Left ventricle myocardium inferior (tissue), 1 donor: ENCODE measurements at regions not wholly inside any gene's neighbourhood (a gene's known extent, or its start where the extent isn't known, plus 50 kb on each side); places are given as distances from the start of the nearest gene placed in this dataset.

Experiments used
- DNase-seq: peaks from one replicate; pipeline ENCODE4 v3.0.0-alpha.2; 2020
- H3K27ac ChIP-seq: fragments of 200-600 bp; replicated peaks from 2 replicates; pipeline ENCODE4 v1.8.0; 2021
- H3K27me3 ChIP-seq: fragments of 200-600 bp; 2 replicates; pipeline ENCODE4 v1.8.0; 2021; ENCODE audit warnings: low read depth
- H3K36me3 ChIP-seq: fragments of 200-600 bp; 2 replicates; pipeline ENCODE4 v1.8.0; 2021
- H3K4me1 ChIP-seq: fragments of 200-600 bp; 2 replicates; pipeline ENCODE4 v1.8.0; 2021
- H3K4me3 ChIP-seq: fragments of 200-600 bp; 2 replicates; pipeline ENCODE4 v1.8.0; 2021; ENCODE audit warnings: mild to moderate bottlenecking, moderate library complexity
- H3K9me3 ChIP-seq: fragments of 200-600 bp; replicated peaks from 2 replicates; pipeline ENCODE4 v1.8.0; 2021
- intact Hi-C: fragments of 100-400 bp; cut with micrococcal nuclease; formaldehyde crosslinking; loops from one replicate; pipeline ENCODE4 v1.11.0; 2022
- TF ChIP-seq, protein P1 (sequence below): fragments of 200-600 bp; IDR thresholded peaks from 2 replicates; pipeline ENCODE4 v1.8.0; 2021; ENCODE audit warnings: antibody characterized with exemption, mild to moderate bottlenecking, borderline replicate concordance
- donor health status: DM: no; HTN: yes; CAD: no; lungs with severe emphysema.

DNA sequence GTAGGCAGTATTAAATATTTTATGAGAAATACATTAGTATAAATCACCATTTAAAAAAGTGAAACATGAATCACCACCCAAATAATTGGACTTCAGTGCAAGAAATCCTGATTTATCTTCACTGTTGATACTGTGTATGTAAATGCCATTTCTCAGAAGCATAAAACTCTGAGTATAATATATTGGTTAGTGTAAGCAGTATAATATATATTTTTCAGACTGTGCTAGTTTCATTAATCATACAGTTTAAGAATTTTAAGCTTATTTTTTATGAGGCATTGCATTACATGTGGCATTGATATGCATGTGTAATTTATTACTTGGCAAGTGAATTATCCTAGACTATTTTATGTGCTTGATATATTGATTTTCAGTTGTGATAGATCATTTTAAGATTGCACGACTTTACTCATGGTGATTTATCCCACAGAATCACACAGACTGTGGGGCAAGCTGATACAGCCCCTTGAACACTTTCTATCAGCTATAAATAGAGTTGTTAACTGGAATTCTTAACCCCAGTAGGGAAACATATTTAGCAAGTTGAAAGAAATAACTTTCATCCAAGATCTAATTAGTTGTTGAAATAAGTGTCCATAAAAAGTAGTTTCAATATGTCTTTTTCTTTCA lies 403.5 kb downstream of the RPL10L start:
- no peak overlapping the region for H3K27ac ChIP-seq
- DNase-seq, result no peak
- H3K27me3 ChIP-seq, result no peaks in the 10 kb centered on the region
- H3K4me3 ChIP-seq, result no peak overlapping the region
- TF ChIP-seq, protein P1, sequence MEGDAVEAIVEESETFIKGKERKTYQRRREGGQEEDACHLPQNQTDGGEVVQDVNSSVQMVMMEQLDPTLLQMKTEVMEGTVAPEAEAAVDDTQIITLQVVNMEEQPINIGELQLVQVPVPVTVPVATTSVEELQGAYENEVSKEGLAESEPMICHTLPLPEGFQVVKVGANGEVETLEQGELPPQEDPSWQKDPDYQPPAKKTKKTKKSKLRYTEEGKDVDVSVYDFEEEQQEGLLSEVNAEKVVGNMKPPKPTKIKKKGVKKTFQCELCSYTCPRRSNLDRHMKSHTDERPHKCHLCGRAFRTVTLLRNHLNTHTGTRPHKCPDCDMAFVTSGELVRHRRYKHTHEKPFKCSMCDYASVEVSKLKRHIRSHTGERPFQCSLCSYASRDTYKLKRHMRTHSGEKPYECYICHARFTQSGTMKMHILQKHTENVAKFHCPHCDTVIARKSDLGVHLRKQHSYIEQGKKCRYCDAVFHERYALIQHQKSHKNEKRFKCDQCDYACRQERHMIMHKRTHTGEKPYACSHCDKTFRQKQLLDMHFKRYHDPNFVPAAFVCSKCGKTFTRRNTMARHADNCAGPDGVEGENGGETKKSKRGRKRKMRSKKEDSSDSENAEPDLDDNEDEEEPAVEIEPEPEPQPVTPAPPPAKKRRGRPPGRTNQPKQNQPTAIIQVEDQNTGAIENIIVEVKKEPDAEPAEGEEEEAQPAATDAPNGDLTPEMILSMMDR, result no peak
- no peaks in the 10 kb centered on the region for H3K36me3 ChIP-seq
- no peaks in the 10 kb centered on the region for H3K4me1 ChIP-seq
- intact Hi-C loops, result no loop called here
- H3K9me3 ChIP-seq, result no peaks in the 10 kb centered on the region

DNA sequence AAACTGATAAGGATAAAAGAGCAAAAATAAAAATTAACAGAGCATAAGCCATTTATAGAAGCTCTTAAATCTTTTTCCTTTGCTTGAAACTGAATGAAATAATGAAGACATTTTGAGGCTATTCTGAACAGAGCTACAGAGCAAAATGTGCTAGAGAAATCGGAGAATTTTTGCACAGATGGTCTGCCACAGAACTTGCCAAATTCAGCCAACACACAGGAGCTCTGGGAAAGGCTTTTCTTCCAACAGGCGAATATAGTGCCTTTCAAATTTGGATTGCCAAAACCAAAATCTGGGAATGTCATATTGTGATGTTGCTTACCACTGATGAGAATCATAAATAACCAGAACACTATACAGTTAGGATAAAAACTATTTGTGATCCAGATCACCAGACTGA lies 406.3 kb downstream of the RPL10L start:
- intact Hi-C loops, result no loop called here
- H3K4me1 ChIP-seq, result no peaks in the 10 kb centered on the region
- DNase-seq, result no peak
- H3K4me3 ChIP-seq, result no peak overlapping the region
- no peaks in the 10 kb centered on the region for H3K36me3 ChIP-seq
- no peaks in the 10 kb centered on the region for H3K9me3 ChIP-seq
- no peaks in the 10 kb centered on the region for H3K27me3 ChIP-seq
- TF ChIP-seq, protein P1, result no peak
- no peak overlapping the region for H3K27ac ChIP-seq

DNA sequence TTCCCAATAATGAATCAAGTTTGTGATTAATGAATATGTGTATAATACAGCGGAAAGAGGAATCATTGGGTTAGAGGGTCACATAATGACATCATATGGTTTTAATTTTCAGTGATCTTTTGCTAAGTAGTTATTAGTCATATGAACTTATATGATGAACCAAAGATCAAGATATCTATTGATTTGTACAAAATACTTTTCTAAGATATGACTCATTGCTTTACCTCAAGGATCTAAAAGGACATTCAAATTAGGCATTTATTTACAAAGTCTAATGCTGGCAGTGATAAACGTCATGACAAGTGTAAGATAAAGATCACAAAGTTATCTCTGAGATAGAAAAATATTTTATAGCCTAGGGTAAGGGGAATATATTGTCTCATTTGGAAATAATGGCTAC lies 417.8 kb downstream of the RPL10L start:
- Histone ChIP-seq H3K4me1 (no peaks in the 10 kb centered on the region), H3K36me3 (no peaks in the 10 kb centered on the region), H3K9me3 (peaks cover 4% of the 10 kb centered on the region), H3K27ac (no peak overlapping the region), H3K27me3 (no peaks in the 10 kb centered on the region), H3K4me3 (no peak overlapping the region)
- no peak for DNase-seq
- TF ChIP-seq, protein P1, result no peak
- intact Hi-C loops, result no loop called here

DNA sequence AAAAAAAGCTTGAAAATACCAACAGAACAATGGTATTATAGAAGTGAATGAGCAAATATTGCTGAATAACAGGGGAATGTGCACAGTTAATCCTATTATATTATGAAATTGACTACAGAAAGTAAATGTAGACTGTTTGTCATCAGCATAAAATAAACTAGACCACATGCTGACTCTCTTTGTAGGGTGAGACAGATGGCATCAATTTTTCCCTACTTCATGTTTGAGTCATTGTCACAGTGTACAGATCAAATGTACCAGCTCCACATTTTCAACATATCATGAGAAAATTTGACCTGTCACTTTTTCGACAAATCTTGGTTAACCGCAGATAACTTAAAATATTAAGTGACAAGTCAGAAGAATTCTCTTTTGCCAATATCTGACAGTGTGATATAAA lies 421.0 kb downstream of the RPL10L start:
- Histone ChIP-seq H3K9me3 (peaks cover 15% of the 10 kb centered on the region), H3K4me1 (no peaks in the 10 kb centered on the region), H3K27ac (no peak overlapping the region), H3K4me3 (no peak overlapping the region), H3K36me3 (no peaks in the 10 kb centered on the region), H3K27me3 (no peaks in the 10 kb centered on the region)
- TF ChIP-seq, protein P1, result no peak
- no peak for DNase-seq
- intact Hi-C loops, result no loop called here

DNA sequence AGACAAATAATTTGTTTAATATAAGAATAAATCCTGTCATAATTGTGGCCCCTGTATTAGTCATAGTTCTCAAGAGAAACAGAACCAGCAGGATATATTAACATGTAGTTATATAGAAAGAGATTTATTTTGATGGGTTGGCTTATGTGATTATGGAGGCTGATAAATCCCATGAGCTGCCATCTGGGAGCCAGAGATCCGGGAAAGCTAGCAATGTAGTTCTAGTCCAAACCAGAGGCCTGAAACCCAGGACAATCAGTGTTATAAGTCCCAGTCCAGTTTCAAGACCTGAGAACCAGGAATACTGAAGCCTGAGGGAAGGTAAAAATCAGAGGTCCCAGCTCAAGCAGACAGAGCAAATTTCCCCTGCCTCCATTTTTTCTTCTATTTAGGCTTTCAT lies 435.8 kb downstream of the RPL10L start:
- intact Hi-C loops, result no loop called here
- no peak overlapping the region for H3K4me3 ChIP-seq
- no peaks in the 10 kb centered on the region for H3K4me1 ChIP-seq
- H3K9me3 ChIP-seq, result peaks cover 9% of the 10 kb centered on the region
- no peak overlapping the region for H3K27ac ChIP-seq
- no peaks in the 10 kb centered on the region for H3K36me3 ChIP-seq
- TF ChIP-seq, protein P1, result no peak
- no peaks in the 10 kb centered on the region for H3K27me3 ChIP-seq
- DNase-seq, result no peak
